ENCODE measurements at regions not wholly inside any gene's neighbourhood (a gene's known extent, or its start where the extent isn't known, plus 50 kb on each side); places are given as distances from the start of the nearest gene placed in this dataset.

- Histone ChIP-seq H3K9me3 (ENCODE audit: control insufficient read depth in 4 of 4, insufficient read depth in 3 of 4, low read length in 3 of 4) (peaks cover 0 to 2% (median 1%) of the 10 kb centered on the region in 4 donors), H3K4me3 (no peak overlapping the region), H3K9ac (ENCODE audit: insufficient read depth in 1 of 2, low read length in 2 of 2) (no peak overlapping the region), H3K27me3 (ENCODE audit: control insufficient read depth in 3 of 3, insufficient read depth in 3 of 3, low read length in 2 of 3) (no peaks in the 10 kb centered on the region), H3K4me1 (ENCODE audit: control insufficient read depth in 5 of 5, insufficient read depth in 5 of 5, low read length in 5 of 5) (no peaks in the 10 kb centered on the region), H3K27ac (ENCODE audit: low read depth in 1 of 2, low read length in 1 of 2) (no peak overlapping the region), H3K36me3 (ENCODE audit: control insufficient read depth in 4 of 4, insufficient read depth in 4 of 4, low read length in 4 of 4) (no peaks in the 10 kb centered on the region)
- WGBS, 2 donors, result 75 to 89% methylated on average over 5 to 6 of the region's 6 CpGs
- TF ChIP-seq CTCF (IDR thresholded peaks at IDR 0.05; ENCODE audit: control extremely low read depth, extremely low read depth), result no peak
- ATAC-seq (ENCODE audit: insufficient read depth, low FRiP score) (no peak), DNase-seq (no peak)
Measured at GRCh38 chr2:220192994-220193753, 565.7 kb downstream of the SLC4A3 start.

GRCh38 chr2:220194630-220195584 is 567.5 kb downstream of the SLC4A3 start:
- Histone ChIP-seq H3K4me3 (no peak overlapping the region), H3K9ac (ENCODE audit: insufficient read depth in 1 of 2, low read length in 2 of 2) (no peak overlapping the region), H3K4me1 (ENCODE audit: control insufficient read depth in 5 of 5, insufficient read depth in 5 of 5, low read length in 5 of 5) (peaks cover 0 to 7% (median 0%) of the 10 kb centered on the region in 5 donors), H3K36me3 (ENCODE audit: control insufficient read depth in 4 of 4, insufficient read depth in 4 of 4, low read length in 4 of 4) (no peaks in the 10 kb centered on the region), H3K27ac (ENCODE audit: low read depth in 1 of 2, low read length in 1 of 2) (no peak overlapping the region), H3K27me3 (ENCODE audit: control insufficient read depth in 3 of 3, insufficient read depth in 3 of 3, low read length in 2 of 3) (no peaks in the 10 kb centered on the region), H3K9me3 (ENCODE audit: control insufficient read depth in 4 of 4, insufficient read depth in 3 of 4, low read length in 3 of 4) (peaks cover 0 to 5% (median 1%) of the 10 kb centered on the region in 4 donors)
- WGBS, 2 donors, result 81 to 86% methylated on average over 10 of the region's 10 CpGs
- ATAC-seq (ENCODE audit: insufficient read depth, low FRiP score) (no peak), DNase-seq (no peak)
- no peak for TF ChIP-seq CTCF (IDR thresholded peaks at IDR 0.05; ENCODE audit: control extremely low read depth, extremely low read depth)

- Histone ChIP-seq H3K27ac (ENCODE audit: low read depth in 1 of 2, low read length in 1 of 2) (no peak overlapping the region), H3K9me3 (ENCODE audit: control insufficient read depth in 4 of 4, insufficient read depth in 3 of 4, low read length in 3 of 4) (peaks cover 0 to 6% (median 0%) of the 10 kb centered on the region in 4 donors), H3K4me1 (ENCODE audit: control insufficient read depth in 5 of 5, insufficient read depth in 5 of 5, low read length in 5 of 5) (peaks cover 0 to 7% (median 0%) of the 10 kb centered on the region in 5 donors), H3K9ac (ENCODE audit: insufficient read depth in 1 of 2, low read length in 2 of 2) (no peak overlapping the region), H3K4me3 (no peak overlapping the region), H3K36me3 (ENCODE audit: control insufficient read depth in 4 of 4, insufficient read depth in 4 of 4, low read length in 4 of 4) (no peaks in the 10 kb centered on the region), H3K27me3 (ENCODE audit: control insufficient read depth in 3 of 3, insufficient read depth in 3 of 3, low read length in 2 of 3) (no peaks in the 10 kb centered on the region)
- TF ChIP-seq CTCF (IDR thresholded peaks at IDR 0.05; ENCODE audit: control extremely low read depth, extremely low read depth), result no peak
- ATAC-seq (ENCODE audit: insufficient read depth, low FRiP score) (no peak), DNase-seq (peak in 1 of 3 donors; percentile 14)
- 79 to 84% methylated on average over 7 of the region's 7 CpGs for WGBS, 2 donors
Measured at GRCh38 chr2:220198896-220199295, 571.5 kb downstream of the SLC4A3 start.

Measured in lung (tissue), 11 donors.